K562 (cell line): ENCODE measurements at regions not wholly inside any gene's neighbourhood (a gene's known extent, or its start where the extent isn't known, plus 50 kb on each side); places are given as distances from the start of the nearest gene placed in this dataset.

ENCODE experiments used
- ATAC-seq: fragments of 200-7000 bp; cut with Tn5 transposase; 3 replicates; pipeline ENCODE4 v1.9.1; 2020; ENCODE audit warnings: moderate library complexity
- BruUV-seq: library from RNA; stranded (reverse); fragments of 400-500 nt; replicated peaks from 2 replicates; lab custom pipeline; 2021; lab: Mats Ljungman, UMichigan
- CTCF ChIA-PET: fragments of 300-600 bp; formaldehyde crosslinking; extraction: SDS; loops from one replicate; lab custom pipeline; 2021; ENCODE audit warnings: low intra/inter-chr PET ratio; lab: Yijun Ruan, JAX
- POLR2A ChIA-PET: fragments of 300-600, 350-650 bp; sonication (Branson Sonifier 250); formaldehyde crosslinking; extraction: SDS; loops from one replicate; lab custom pipeline; 2021; ENCODE audit warnings: antibody characterized with exemption, inconsistent platforms; lab: Yijun Ruan, JAX
- DNase-seq, 4 experiments: peaks; one replicate each; pipeline versions ENCODE4 v3.0.0 to v3.0.0-alpha.2; 2011 to 2018; ENCODE audit warnings: low spot score in 3 of 4, mixed read lengths in 3 of 4; ENCODE audit errors: extremely low read depth in 1 of 4
- FAIRE-seq: peaks from 2 replicates; lab custom pipeline; 2011; peaks lifted over from hg19 to GRCh38; lab: Jason Lieb, UNC
- H2AFZ ChIP-seq: 2 replicates; pipeline ENCODE4 v1.6.0; 2011; ENCODE audit warnings: low read depth, low read length, control low read depth, inconsistent platforms
- H3K27ac ChIP-seq: fragments of 200-600 bp; 3 replicates; pipeline ENCODE4 v1.8.0; 2011; ENCODE audit warnings: low read depth, mild to moderate bottlenecking, control low read depth, inconsistent platforms, low read length, moderate library complexity, mixed read lengths; ENCODE audit errors: extremely low read depth
- H3K27me3 ChIP-seq, 2 experiments: fragments of 300-600 bp in 1 of 2; 2 replicates in 1 of 2; 3 replicates in 1 of 2; pipeline versions ENCODE4 v1.6.0 to v1.8.0; 2011; ENCODE audit warnings: inconsistent platforms in 2 of 2, low read length in 2 of 2, mild to moderate bottlenecking in 1 of 2, mixed read lengths in 1 of 2, moderate library complexity in 1 of 2; ENCODE audit not compliant: control insufficient read depth in 2 of 2, insufficient read depth in 2 of 2
- H3K36me3 ChIP-seq: fragments of 300-600 bp; 3 replicates; pipeline ENCODE4 v1.8.0; 2011; ENCODE audit warnings: mild to moderate bottlenecking, low read length, inconsistent platforms; ENCODE audit not compliant: control insufficient read depth, insufficient read depth
- H3K4me1 ChIP-seq, 2 experiments: fragments of 200-600 bp in 1 of 2; replicated peaks in 1 of 2; 2 replicates in 1 of 2; 3 replicates in 1 of 2; pipeline versions ENCODE4 v1.5.1 to v1.8.0; 2011; ENCODE audit warnings: inconsistent platforms in 2 of 2, low read length in 2 of 2, mild to moderate bottlenecking in 1 of 2, mixed read lengths in 1 of 2, moderate library complexity in 1 of 2; ENCODE audit not compliant: control insufficient read depth in 2 of 2, insufficient read depth in 2 of 2
- H3K4me2 ChIP-seq: 2 replicates; pipeline ENCODE4 v1.6.1; 2011; ENCODE audit warnings: low read length, control low read depth, inconsistent platforms, mixed read lengths; ENCODE audit not compliant: insufficient read depth
- H3K4me3 ChIP-seq: fragments of 200-600 bp; sonication (generic), shearing (Covaris generic); 2 replicates; pipeline ENCODE4 v1.5.1; 2016; ENCODE audit warnings: control low read depth, inconsistent platforms
- H3K79me2 ChIP-seq: fragments of 200-600 bp; 3 replicates; pipeline ENCODE4 v1.8.0; 2011; ENCODE audit warnings: low read length, inconsistent platforms; ENCODE audit not compliant: control insufficient read depth, insufficient read depth
- H3K9ac ChIP-seq, 2 experiments: 2 replicates each; pipeline versions ENCODE4 v1.6.0 to v1.6.1; 2011; ENCODE audit warnings: low read depth in 2 of 2, low read length in 2 of 2, control low read depth in 1 of 2, inconsistent platforms in 1 of 2, mild to moderate bottlenecking in 1 of 2, mixed read lengths in 1 of 2; ENCODE audit not compliant: insufficient read depth in 1 of 2
- H3K9me1 ChIP-seq: one replicate; pipeline ENCODE4 v1.6.0; 2011; ENCODE audit warnings: inconsistent platforms, mild to moderate bottlenecking, low read length, moderate library complexity; ENCODE audit not compliant: control insufficient read depth, insufficient read depth
- H3K9me3 ChIP-seq: replicated peaks from 2 replicates; pipeline ENCODE4 v1.5.1; 2011; ENCODE audit warnings: low read depth, low read length, inconsistent platforms; ENCODE audit not compliant: control insufficient read depth, insufficient read depth
- H4K20me1 ChIP-seq: replicated peaks from 2 replicates; pipeline ENCODE4 v1.6.1; 2011; ENCODE audit warnings: low read length, inconsistent platforms, mixed read lengths; ENCODE audit not compliant: control insufficient read depth, insufficient read depth
- ADNP ChIP-seq: fragments of 200-800 bp; sonication (Bioruptor generic); IDR thresholded peaks from 2 replicates; pipeline ENCODE4 v1.6.1; 2016; ENCODE audit warnings: missing genetic modification characterization, missing compliant biosample characterization
- BRF1 ChIP-seq: IDR thresholded peaks from 3 replicates; pipeline ENCODE4 v1.6.1; 2011; ENCODE audit warnings: borderline replicate concordance, mild to moderate bottlenecking; ENCODE audit not compliant: insufficient read length; ENCODE audit errors: extremely low read depth
- CHD4 ChIP-seq: fragments of 200-600 bp; sonication (generic); IDR thresholded peaks from 3 replicates; pipeline ENCODE4 v1.6.1; 2012; ENCODE audit warnings: low read depth, mild to moderate bottlenecking, mixed read lengths, low read length, inconsistent platforms; ENCODE audit not compliant: insufficient read depth, insufficient replicate concordance, poor library complexity, severe bottlenecking
- CTCF ChIP-seq, 3 experiments: IDR thresholded peaks in 2 of 3; conservative IDR thresholded peaks in 1 of 3; 2 replicates each; pipeline ENCODE4 v1.5.1; 2011 to 2012; ENCODE audit warnings: low read length in 3 of 3, mild to moderate bottlenecking in 3 of 3, control low read depth in 2 of 3, improper control_type of control experiment in 1 of 3, inconsistent platforms in 1 of 3, low read depth in 1 of 3, mixed read lengths in 1 of 3, moderate library complexity in 1 of 3; ENCODE audit not compliant: insufficient read depth in 2 of 3
- DLX4 ChIP-seq: fragments of 250-450 bp; sonication (Bioruptor Pico); IDR thresholded peaks from 2 replicates; pipeline ENCODE4 v1.6.1; 2021; ENCODE audit warnings: mild to moderate bottlenecking
- GATAD2B ChIP-seq: fragments of 450-650 bp; IDR thresholded peaks from 2 replicates; pipeline ENCODE4 v1.6.1; 2017; ENCODE audit warnings: mild to moderate bottlenecking, borderline replicate concordance
- ILK ChIP-seq: fragments of 450-650 bp; IDR thresholded peaks from 2 replicates; pipeline ENCODE4 v1.6.1; 2016; ENCODE audit warnings: missing genetic modification characterization, low read depth, mild to moderate bottlenecking, missing compliant biosample characterization, moderate library complexity, borderline replicate concordance
- MED1 ChIP-seq: sonication (generic); formaldehyde crosslinking; IDR thresholded peaks from 2 replicates; pipeline ENCODE4 v1.8.1; 2023; ENCODE audit warnings: missing genetic modification reagents, borderline replicate concordance
- NFRKB ChIP-seq: fragments of 450-650 bp; IDR thresholded peaks from 2 replicates; pipeline ENCODE4 v1.6.1; 2016; ENCODE audit warnings: low read depth
- NR3C1 ChIP-seq: sonication (generic); formaldehyde crosslinking; IDR thresholded peaks from 2 replicates; pipeline ENCODE4 v1.8.1; 2022; ENCODE audit warnings: missing genetic modification reagents
- PHF20 ChIP-seq: fragments of 450-650 bp; IDR thresholded peaks from 2 replicates; pipeline ENCODE4 v1.6.1; 2018; ENCODE audit not compliant: partially characterized antibody
- SREBF2 ChIP-seq: sonication (generic); formaldehyde crosslinking; IDR thresholded peaks from 2 replicates; pipeline ENCODE4 v1.4.0; 2020; ENCODE audit warnings: mild to moderate bottlenecking, missing genetic modification reagents
- TAF9B ChIP-seq: fragments of 450-650 bp; IDR thresholded peaks from 2 replicates; pipeline ENCODE4 v1.6.1; 2018; ENCODE audit warnings: mild to moderate bottlenecking; ENCODE audit not compliant: partially characterized antibody
- TCFL5 ChIP-seq: fragments of 250-450 bp; sonication (Bioruptor Pico); conservative IDR thresholded peaks from 2 replicates; pipeline ENCODE4 v1.6.1; 2021; ENCODE audit warnings: mild to moderate bottlenecking, moderate library complexity, matching md5 sums
- ZBED1 ChIP-seq: IDR thresholded peaks from 2 replicates; pipeline ENCODE4 v1.6.1; 2014
- ZFP30 ChIP-seq: fragments of 250-450 bp; sonication (Bioruptor Pico); IDR thresholded peaks from 2 replicates; pipeline ENCODE4 v1.8.0; 2022; ENCODE audit warnings: moderate library complexity, mild to moderate bottlenecking, inconsistent platforms, borderline replicate concordance
- ZFPM2 ChIP-seq: fragments of 250-450 bp; sonication (Bioruptor Pico); IDR thresholded peaks from 2 replicates; pipeline ENCODE4 v1.5.1; 2022; ENCODE audit warnings: mild to moderate bottlenecking
- ZNF140 ChIP-seq: fragments of 250-450 bp; sonication (Bioruptor Pico); IDR thresholded peaks from 2 replicates; pipeline ENCODE4 v1.8.0; 2021; ENCODE audit warnings: moderate library complexity, mild to moderate bottlenecking, inconsistent platforms
- ZNF699 ChIP-seq: fragments of 250-450 bp; sonication (Bioruptor Pico); IDR thresholded peaks from 2 replicates; pipeline ENCODE4 v1.8.0; 2021; ENCODE audit warnings: mild to moderate bottlenecking, moderate library complexity; ENCODE audit not compliant: insufficient replicate concordance
- WGBS: fragments of 100-300 bp; shearing (Covaris generic); methylation state at CpG from one replicate; pipeline ENCODE4 v1.1.6; 2016; ENCODE audit warnings: low coverage, mixed read lengths; ENCODE audit not compliant: insufficient coverage; ENCODE audit errors: missing lambda C conversion rate; 5-methylcytosine and 5-hydroxymethylcytosine counted together
- in situ Hi-C: fragments of 300-500 bp; cut with MboI; formaldehyde crosslinking; loops from 4 replicates; pipeline ENCODE4 v1.15.0; 2018; ENCODE audit warnings: inconsistent platforms, mixed read lengths
- intact Hi-C: fragments of 100-400 bp; cut with micrococcal nuclease; formaldehyde crosslinking; loops from 2 replicates; pipeline ENCODE4 v1.14.2; 2022
- TF ChIP-seq, protein P1 (sequence below): IDR thresholded peaks from 3 replicates; pipeline ENCODE4 v1.6.1; 2011; ENCODE audit warnings: borderline replicate concordance, mild to moderate bottlenecking, moderate library complexity; ENCODE audit not compliant: insufficient read length; ENCODE audit errors: extremely low read depth

DNA sequence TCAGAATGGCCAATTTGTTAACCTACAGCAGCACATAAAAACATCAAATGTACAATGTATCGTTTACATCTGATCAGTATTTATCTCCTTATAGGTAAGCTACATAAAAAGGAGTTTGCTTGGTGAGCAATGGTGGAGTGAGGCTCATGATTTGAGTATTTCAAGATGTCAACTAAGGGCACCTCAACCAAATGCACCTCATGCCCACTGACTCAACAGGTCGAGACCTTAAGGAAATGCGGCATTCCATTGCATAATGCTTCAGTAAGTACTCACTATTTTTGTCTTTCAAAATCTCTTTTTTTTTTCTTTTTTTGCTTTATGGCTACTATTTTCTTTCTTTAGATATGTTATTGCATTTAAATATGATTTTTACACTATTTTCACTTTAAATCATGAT is 181.0 kb upstream of the TLL1 start:
- H4K20me1 ChIP-seq, result no peaks in the 10 kb centered on the region
- no peak overlapping the region for H3K9ac ChIP-seq
- H3K4me2 ChIP-seq, result no peak overlapping the region
- ChIA-PET POLR2A (no interaction called here), CTCF (no interaction called here)
- H3K79me2 ChIP-seq, result no peaks in the 10 kb centered on the region
- TF ChIP-seq GATAD2B (no peak), PHF20 (no peak), MED1 (CRISPR knock-in tag) (no peak), NR3C1 (CRISPR knock-in tag) (no peak), TAF9B (no peak), BRF1 (no peak), CHD4 (no peak), DLX4 (CRISPR knock-in tag) (no peak), ZFP30 (CRISPR knock-in tag) (no peak), CTCF (IDR thresholded peaks at IDR 0.05 in 2 of 3, conservative IDR thresholded peaks at IDR 0.05 in 1 of 3; ENCODE audit: insufficient read depth in 2 of 3, low read depth in 1 of 3, low read length in 3 of 3) (no peak), ZBED1 (no peak), NFRKB (no peak), SREBF2 (CRISPR knock-in tag) (no peak), TCFL5 (CRISPR knock-in tag) (no peak), ZNF699 (CRISPR knock-in tag) (no peak), ZFPM2 (CRISPR knock-in tag) (no peak), ADNP (no peak), ILK (no peak), ZNF140 (CRISPR knock-in tag) (no peak)
- TF ChIP-seq, protein P1, sequence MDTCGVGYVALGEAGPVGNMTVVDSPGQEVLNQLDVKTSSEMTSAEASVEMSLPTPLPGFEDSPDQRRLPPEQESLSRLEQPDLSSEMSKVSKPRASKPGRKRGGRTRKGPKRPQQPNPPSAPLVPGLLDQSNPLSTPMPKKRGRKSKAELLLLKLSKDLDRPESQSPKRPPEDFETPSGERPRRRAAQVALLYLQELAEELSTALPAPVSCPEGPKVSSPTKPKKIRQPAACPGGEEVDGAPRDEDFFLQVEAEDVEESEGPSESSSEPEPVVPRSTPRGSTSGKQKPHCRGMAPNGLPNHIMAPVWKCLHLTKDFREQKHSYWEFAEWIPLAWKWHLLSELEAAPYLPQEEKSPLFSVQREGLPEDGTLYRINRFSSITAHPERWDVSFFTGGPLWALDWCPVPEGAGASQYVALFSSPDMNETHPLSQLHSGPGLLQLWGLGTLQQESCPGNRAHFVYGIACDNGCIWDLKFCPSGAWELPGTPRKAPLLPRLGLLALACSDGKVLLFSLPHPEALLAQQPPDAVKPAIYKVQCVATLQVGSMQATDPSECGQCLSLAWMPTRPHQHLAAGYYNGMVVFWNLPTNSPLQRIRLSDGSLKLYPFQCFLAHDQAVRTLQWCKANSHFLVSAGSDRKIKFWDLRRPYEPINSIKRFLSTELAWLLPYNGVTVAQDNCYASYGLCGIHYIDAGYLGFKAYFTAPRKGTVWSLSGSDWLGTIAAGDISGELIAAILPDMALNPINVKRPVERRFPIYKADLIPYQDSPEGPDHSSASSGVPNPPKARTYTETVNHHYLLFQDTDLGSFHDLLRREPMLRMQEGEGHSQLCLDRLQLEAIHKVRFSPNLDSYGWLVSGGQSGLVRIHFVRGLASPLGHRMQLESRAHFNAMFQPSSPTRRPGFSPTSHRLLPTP, result no peak
- no peak overlapping the region for H2AFZ ChIP-seq
- H3K27me3 ChIP-seq, result no peaks in the 10 kb centered on the region
- H3K4me1 ChIP-seq, result no peaks in the 10 kb centered on the region
- BruUV-seq, result no TSS peak
- FAIRE-seq (no peak), ATAC-seq (no peak), DNase-seq (no peak)
- no peak overlapping the region for H3K27ac ChIP-seq
- H3K9me1 ChIP-seq, result no peaks in the 10 kb centered on the region
- H3K4me3 ChIP-seq, result no peak overlapping the region
- WGBS, result 3% methylated on average over 3 of the region's 3 CpGs
- intact Hi-C loops, result no loop called here
- no peaks in the 10 kb centered on the region for H3K9me3 ChIP-seq
- H3K36me3 ChIP-seq, result no peaks in the 10 kb centered on the region
- in situ Hi-C loops, result no loop called here
